K562 (cell line): ENCODE measurements at regions not wholly inside any gene's neighbourhood (a gene's known extent, or its start where the extent isn't known, plus 50 kb on each side); places are given as distances from the start of the nearest gene placed in this dataset.

Experiments used
- EZH2 ChIP-seq: IDR thresholded peaks from 2 replicates; pipeline ENCODE4 v1.6.1; 2012; ENCODE audit warnings: low read depth, mild to moderate bottlenecking, inconsistent platforms, low read length, borderline replicate concordance
- NR2C2 ChIP-seq, 2 experiments: fragments of 200-800 bp in 1 of 2; sonication (Bioruptor generic) in 1 of 2; sonication (generic) in 1 of 2; formaldehyde crosslinking in 1 of 2; IDR thresholded peaks; 2 replicates each; pipeline versions ENCODE4 v1.6.1 to v1.8.0; 2016 to 2022; ENCODE audit warnings: mild to moderate bottlenecking in 1 of 2, missing compliant biosample characterization in 1 of 2, missing genetic modification characterization in 1 of 2, missing genetic modification reagents in 1 of 2
- RAD21 ChIP-seq, 2 experiments: fragments of 250-450 bp in 1 of 2; fragments of 450-650 bp in 1 of 2; sonication (Bioruptor Pico) in 1 of 2; formaldehyde crosslinking in 1 of 2; IDR thresholded peaks in 1 of 2; conservative IDR thresholded peaks in 1 of 2; 2 replicates each; pipeline versions ENCODE4 v1.4.0 to v1.8.0; 2020 to 2022; ENCODE audit warnings: mild to moderate bottlenecking in 2 of 2, moderate library complexity in 1 of 2

GRCh38 chr6:1553562-1554083 is 56.1 kb upstream of the FOXC1 start:
- TF ChIP-seq NR2C2 (CRISPR knock-in tag; IDR thresholded peaks at IDR 0.05), result no peak
- no peak for TF ChIP-seq NR2C2 (tag; IDR thresholded peaks at IDR 0.05)
- TF ChIP-seq RAD21 (CRISPR knock-in tag; conservative IDR thresholded peaks at IDR 0.05 in 1 of 2, IDR thresholded peaks at IDR 0.05 in 1 of 2), result no peak
- no peak for TF ChIP-seq EZH2
